HG03457 (cell line): ENCODE measurements at regions not wholly inside any gene's neighbourhood (a gene's known extent, or its start where the extent isn't known, plus 50 kb on each side); places are given as distances from the start of the nearest gene placed in this dataset.

Source experiments
- ATAC-seq: cut with Tn5 transposase; IDR thresholded peaks from one replicate; pipeline ENCODE4 v1.9.1; 2021; ENCODE audit warnings: moderate number of reproducible peaks; ENCODE audit not compliant: unreplicated experiment

DNA sequence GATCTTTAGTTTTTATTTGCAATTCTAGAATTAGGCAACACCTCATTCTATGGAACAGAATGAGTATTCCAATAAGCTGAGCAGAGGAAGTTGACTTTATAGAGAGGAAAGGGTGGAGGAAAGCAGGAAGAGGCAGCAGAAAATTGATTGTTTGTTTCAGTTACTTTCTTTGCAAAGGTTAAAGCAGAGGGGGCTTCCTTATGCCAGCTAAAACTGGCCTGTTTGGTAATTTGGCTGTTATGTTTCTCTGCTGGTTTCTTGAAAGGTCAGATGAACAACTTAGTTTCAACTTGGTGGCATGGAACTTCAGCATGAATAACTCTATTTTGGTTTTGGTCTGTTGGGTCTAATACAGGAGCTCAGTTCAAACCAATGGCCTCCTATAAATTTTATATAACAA lies 190.9 kb upstream of the IL12A start:
- ATAC-seq: no peak

DNA sequence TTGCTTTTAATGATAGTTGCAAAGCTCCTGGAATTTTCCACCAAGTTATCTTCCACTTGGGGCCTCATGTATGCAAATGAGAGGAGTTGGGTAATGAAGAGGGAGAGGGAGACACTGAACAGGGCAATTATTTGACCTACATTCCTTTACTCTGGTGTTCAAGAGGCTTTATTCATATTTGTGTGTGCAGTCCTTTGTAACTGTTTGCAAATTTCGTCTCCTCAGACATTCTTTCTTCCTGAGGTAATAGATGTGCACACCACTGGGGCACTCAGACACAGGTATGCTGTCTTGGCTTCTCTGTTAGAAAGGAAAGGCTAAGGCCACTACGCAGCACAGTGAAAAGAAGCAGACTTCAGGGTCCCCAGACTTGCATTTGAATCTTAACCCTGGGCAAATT lies 189.7 kb upstream of the IL12A start:
- no peak for ATAC-seq

- ATAC-seq: no peak
These were observed 188.0 kb upstream of the IL12A start for GRCh38 chr3:159800434-159801155.

- no peak for ATAC-seq
These were observed 185.8 kb upstream of the IL12A start for GRCh38 chr3:159802864-159803263.

DNA sequence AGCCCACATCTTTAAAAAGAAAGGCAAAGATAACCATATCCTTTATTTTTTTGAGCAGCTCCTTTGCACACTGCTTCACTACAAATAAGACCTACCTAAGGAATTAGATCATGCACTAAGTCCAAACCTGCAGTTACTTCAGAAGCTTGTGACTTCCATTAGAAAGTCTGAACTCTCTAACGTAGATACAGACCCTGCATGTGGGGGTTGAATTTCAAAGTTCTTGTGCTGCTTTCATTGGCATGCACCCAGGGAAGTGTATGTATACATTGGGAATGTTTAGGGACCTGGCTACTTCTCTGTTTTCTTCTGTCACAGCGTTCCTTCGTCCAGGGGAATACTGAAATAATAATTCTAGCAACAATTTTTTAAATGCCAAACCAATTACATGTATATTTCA lies 185.2 kb upstream of the IL12A start:
- ATAC-seq: no peak

DNA sequence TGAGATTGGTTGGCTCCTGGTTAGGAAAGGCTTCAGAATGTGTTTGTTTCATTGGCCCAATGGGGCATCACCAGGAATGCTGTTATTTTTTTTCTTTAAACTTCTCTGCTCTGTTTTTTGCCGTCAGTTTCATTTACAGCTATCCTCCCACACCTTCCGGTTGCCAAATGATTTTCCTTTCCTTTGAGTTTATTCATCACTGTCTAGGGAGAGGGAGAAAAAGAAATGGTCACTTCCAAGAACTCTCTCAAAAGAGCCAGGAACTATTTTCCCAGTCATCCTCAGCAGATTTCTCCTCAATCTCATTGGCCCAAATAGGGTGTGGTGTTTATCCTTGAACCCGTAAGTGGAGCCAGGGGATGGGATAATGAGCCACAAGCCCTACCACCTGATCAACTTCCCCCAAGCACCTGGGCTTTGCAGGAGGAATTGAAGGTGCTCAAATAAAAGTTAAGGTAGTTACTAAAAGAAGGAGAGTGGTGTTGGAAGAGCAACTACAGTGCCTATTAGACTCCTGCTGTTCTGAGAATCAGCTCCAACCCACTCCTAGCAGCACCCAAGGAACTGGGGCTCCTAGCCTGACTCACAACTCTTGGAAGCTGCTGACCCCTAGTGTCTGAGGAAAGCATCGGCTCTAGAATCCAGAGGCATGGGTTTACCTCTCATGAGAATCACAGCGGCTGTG lies 183.8 kb upstream of the IL12A start:
- ATAC-seq: peak; percentile 98

GRCh38 chr3:159805411-159805772 lies 183.2 kb upstream of the IL12A start:
- ATAC-seq: peak; percentile 14

DNA sequence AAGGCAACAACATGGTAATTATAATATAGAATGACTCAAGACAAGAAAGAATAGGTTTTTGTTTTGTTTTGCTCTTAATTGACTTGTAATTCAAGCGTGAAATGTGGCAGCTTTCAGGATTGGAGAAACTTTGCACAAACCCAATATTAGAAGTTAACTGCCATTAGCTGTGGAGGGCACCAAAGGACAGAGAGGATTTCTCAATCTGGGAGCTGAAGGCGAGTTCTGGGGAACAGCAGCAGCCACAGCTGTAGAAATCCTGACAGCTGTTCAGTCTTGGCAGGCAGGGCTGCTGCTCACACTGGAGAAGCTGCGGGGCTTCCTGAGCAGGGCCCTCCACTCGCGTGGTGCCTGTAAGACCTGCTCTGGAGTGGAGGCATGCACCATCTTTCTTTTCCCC lies 182.2 kb upstream of the IL12A start:
- ATAC-seq: no peak

- ATAC-seq: no peak
These were observed 181.2 kb upstream of the IL12A start for GRCh38 chr3:159807137-159808040.

DNA sequence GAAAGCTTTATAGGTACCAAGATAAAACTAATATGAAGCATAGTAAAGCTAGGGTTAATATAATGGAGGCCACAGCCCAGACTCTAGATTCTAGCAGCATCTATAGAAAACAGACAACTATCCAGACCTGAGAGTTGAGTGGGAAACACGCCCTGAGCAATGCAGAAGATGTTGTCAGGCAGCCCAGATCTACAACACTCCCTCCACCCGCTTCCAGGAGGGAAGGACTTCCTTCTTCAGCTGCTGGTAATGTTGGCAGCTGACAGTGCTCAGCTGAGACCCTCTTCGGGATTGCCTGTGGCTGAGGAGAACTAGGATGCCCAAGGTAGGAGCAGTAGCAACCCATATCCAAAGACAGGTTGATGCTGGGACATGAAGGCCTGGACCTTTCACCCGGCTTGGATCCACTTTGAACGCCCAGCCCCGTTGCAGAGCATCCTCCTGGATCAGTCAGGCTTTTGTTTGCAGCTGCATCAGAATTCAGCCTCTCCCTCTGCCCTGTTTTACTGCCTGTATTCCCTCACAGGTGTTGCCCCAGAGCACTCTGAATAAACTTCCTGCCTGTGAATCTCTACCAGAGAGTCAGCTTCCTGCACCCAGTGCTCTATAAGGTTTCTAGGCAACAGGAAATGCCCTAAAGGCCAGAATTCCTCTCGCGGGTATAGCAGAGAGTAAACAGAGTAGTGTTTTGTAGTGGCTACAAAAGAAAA lies 174.7 kb upstream of the IL12A start:
- no peak for ATAC-seq

- ATAC-seq: no peak
These were observed 172.1 kb upstream of the IL12A start for GRCh38 chr3:159816512-159816911.

DNA sequence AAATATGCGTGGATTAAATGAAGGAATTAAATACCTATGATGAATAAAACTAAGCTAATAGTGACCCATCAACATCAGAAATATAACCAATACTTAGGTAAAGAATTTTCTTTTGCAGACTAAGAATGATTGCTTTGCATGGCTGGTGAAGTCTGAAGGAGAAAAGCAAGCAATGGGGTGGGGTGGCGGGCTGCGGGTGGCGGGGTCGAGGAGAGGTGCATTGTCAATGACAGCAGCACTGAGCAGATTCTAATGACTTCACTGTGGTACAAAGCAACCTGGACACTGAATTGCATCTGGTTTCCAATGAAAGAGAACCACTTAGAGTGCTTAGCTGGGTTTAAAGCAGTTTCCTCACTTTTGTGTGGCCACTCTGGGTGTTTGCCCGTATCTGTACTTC lies 171.5 kb upstream of the IL12A start:
- ATAC-seq: no peak

GRCh38 chr3:159817571-159817970 lies 171.1 kb upstream of the IL12A start:
- no peak for ATAC-seq

- ATAC-seq: no peak
These were observed 170.2 kb upstream of the IL12A start for GRCh38 chr3:159818399-159818798.

- ATAC-seq: no peak
These were observed 169.6 kb upstream of the IL12A start for GRCh38 chr3:159818997-159819500.

DNA sequence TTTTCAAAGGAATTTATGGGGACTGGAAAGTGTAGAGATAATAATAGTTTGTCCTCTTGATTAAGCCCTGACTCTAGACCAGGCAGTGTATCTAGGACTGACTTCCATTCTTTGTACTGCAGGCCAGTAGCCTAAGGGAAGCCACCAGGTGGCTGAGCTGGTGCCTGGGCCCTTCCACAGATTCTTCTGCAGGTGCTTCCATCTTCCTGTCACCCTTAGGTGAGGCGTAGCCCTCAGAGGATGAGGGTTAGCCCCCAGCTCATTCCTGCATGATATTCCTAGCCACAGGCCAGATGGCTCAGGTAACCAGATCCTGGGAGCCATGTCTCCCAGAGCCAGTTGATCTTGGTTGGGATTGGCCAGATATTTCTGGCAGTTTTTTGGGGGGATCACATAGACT lies 169.0 kb upstream of the IL12A start:
- ATAC-seq: no peak

DNA sequence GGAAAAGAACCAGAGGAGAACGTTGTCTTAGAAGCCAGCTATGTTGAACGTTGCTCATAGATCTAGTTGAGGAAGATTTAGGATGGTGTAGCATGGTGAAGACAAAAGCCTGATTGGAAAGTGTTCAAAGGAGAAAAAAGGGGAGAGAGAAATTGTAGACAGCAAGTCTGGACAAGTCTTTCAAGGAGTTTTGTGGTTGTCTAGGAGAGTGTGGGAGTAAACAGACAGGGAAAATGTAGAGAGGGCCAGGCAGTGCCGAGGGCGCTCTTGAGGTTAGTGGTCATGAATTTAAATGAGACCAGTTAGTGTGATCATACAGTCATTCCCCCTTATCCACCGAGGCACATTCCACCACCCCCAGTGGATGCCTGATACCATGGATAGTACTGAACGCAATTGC lies 167.5 kb upstream of the IL12A start:
- no peak for ATAC-seq

GRCh38 chr3:159821736-159822135 lies 166.9 kb upstream of the IL12A start:
- no peak for ATAC-seq

GRCh38 chr3:159823780-159824179 lies 164.9 kb upstream of the IL12A start:
- ATAC-seq: no peak

DNA sequence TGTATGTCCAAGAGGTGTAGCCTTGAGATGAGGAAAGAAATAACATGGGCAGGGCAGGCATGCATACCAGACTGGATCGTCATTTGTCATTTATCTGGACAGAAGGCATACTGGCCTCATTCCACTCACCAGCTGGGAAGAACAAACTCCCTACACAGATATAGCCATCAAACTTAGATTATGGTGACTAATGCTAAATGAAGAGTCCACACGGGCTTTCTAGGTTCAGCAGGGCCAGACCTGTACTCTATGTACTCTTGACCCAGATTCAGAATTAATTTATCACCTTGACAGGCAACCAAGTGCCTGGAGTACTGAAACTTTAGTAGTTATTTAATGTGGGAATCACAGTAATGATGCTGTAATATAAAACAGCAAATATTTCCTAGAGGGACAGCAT lies 164.3 kb upstream of the IL12A start:
- ATAC-seq: no peak
